GM13977 (cell line): ENCODE measurements at regions not wholly inside any gene's neighbourhood (a gene's known extent, or its start where the extent isn't known, plus 50 kb on each side); places are given as distances from the start of the nearest gene placed in this dataset.

ENCODE experiments used
- DNase-seq: peaks from one replicate; pipeline ENCODE4 v3.0.0; 2012; ENCODE audit warnings: low spot score
- in situ Hi-C: fragments of 300-500 bp; cut with MboI; formaldehyde crosslinking; loops from one replicate; pipeline ENCODE4 v1.12.0; 2022; ENCODE audit warnings: low sequenced_read_pairs, low pct_unique_long_range_greater_than_20kb, mixed read lengths, inconsistent platforms; ENCODE audit not compliant: unreplicated experiment
- TF ChIP-seq, protein P1 (sequence below): IDR thresholded peaks from 2 replicates; pipeline ENCODE4 v1.5.1; 2012; ENCODE audit warnings: mild to moderate bottlenecking, control low read depth; ENCODE audit not compliant: insufficient read depth; ENCODE audit errors: extremely low read depth, missing control alignments

GRCh38 chr12:22876262-22876661, 251.3 kb downstream of the ETNK1 start:
- in situ Hi-C loops: no loop called here
- TF ChIP-seq, protein P1, sequence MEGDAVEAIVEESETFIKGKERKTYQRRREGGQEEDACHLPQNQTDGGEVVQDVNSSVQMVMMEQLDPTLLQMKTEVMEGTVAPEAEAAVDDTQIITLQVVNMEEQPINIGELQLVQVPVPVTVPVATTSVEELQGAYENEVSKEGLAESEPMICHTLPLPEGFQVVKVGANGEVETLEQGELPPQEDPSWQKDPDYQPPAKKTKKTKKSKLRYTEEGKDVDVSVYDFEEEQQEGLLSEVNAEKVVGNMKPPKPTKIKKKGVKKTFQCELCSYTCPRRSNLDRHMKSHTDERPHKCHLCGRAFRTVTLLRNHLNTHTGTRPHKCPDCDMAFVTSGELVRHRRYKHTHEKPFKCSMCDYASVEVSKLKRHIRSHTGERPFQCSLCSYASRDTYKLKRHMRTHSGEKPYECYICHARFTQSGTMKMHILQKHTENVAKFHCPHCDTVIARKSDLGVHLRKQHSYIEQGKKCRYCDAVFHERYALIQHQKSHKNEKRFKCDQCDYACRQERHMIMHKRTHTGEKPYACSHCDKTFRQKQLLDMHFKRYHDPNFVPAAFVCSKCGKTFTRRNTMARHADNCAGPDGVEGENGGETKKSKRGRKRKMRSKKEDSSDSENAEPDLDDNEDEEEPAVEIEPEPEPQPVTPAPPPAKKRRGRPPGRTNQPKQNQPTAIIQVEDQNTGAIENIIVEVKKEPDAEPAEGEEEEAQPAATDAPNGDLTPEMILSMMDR: no peak
- DNase-seq: no peak

DNA sequence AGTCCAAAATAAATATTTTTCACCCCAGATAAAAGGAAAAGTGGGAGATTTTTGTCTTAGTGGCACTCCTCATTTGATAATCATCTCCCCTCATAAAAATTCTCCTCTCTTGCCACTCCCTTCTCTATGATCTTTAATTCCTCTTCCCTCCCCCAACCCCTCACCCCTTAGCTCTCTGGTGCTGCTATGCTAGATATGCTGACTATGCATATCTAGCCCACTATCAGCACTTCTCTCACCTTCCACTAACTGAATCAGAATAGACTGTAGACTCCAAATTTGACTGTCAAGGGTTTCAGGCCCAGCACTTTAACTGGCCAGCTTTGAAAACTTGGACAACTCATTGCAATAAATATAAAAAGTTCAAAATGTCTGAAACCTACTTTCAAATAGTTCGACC, 254.2 kb downstream of the ETNK1 start:
- no peak for DNase-seq
- in situ Hi-C loops: no loop called here
- TF ChIP-seq, protein P1: no peak

GRCh38 chr12:22880331-22880730, 255.4 kb downstream of the ETNK1 start:
- in situ Hi-C loops: no loop called here

GRCh38 chr12:22880807-22881206, 255.8 kb downstream of the ETNK1 start:
- DNase-seq: no peak
- TF ChIP-seq, protein P1: no peak
- in situ Hi-C loops: no loop called here

More at GRCh38 chr12:22880331-22880730, 255.4 kb downstream of the ETNK1 start:
- TF ChIP-seq, protein P1: no peak
- no peak for DNase-seq

- in situ Hi-C loops: no loop called here
- TF ChIP-seq, protein P1: no peak
- DNase-seq: no peak
Measured at GRCh38 chr12:22881878-22882385, 257.0 kb downstream of the ETNK1 start.

DNA sequence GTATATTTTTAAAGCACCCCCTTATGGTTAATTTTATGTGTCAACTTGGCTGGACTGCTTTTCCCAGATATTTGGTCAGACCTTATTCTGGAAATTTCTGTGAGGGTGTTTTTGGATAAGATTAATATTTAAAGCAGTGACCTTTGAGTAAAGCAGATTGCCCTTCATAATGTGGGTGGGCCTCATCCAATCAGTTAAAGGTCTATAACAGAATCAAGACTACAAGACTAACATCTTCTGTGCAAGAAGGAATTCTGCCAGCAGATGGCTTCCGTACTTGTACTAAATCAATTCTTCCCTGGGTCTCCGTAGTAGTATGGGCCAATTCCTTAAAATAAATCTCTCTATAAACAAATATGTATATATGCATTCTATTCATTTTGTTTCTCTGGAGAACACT, 257.6 kb downstream of the ETNK1 start:
- DNase-seq: no peak
- TF ChIP-seq, protein P1: no peak
- in situ Hi-C loops: no loop called here

GRCh38 chr12:22893878-22894277, 268.9 kb downstream of the ETNK1 start:
- DNase-seq: no peak
- TF ChIP-seq, protein P1: no peak

More at GRCh38 chr12:22893878-22894277, 268.9 kb downstream of the ETNK1 start:
- in situ Hi-C loops: no loop called here
